MCF 10A (cell line): ENCODE measurements at regions not wholly inside any gene's neighbourhood (a gene's known extent, or its start where the extent isn't known, plus 50 kb on each side); places are given as distances from the start of the nearest gene placed in this dataset.

ENCODE experiments used
- BruUV-seq: library from RNA; stranded (reverse); fragments of 400-500 nt; replicated peaks from 2 replicates; lab custom pipeline; 2021; lab: Mats Ljungman, UMichigan
- CTCF ChIA-PET: fragments of 300-600 bp; sonication (Branson Sonifier 250); formaldehyde crosslinking; extraction: SDS; loops from one replicate; lab custom pipeline; 2021; ENCODE audit warnings: antibody characterized with exemption, inconsistent platforms; lab: Yijun Ruan, JAX
- POLR2A ChIA-PET: fragments of 300-600, 350-650 bp; sonication (Branson Sonifier 250); formaldehyde crosslinking; extraction: SDS; loops from one replicate; lab custom pipeline; 2020; ENCODE audit warnings: antibody characterized with exemption, inconsistent platforms; lab: Yijun Ruan, JAX
- DNase-seq: peaks from one replicate; pipeline ENCODE4 v3.0.0-alpha.2; 2018; ENCODE audit not compliant: unreplicated experiment
- H3K27ac Mint-ChIP-seq: one replicate; pipeline ENCODE4 v1.8.0; 2022; ENCODE audit warnings: mild to moderate bottlenecking, low read depth, mixed read lengths; ENCODE audit not compliant: unreplicated experiment
- H3K27me3 Mint-ChIP-seq: one replicate; pipeline ENCODE4 v1.8.0; 2022; ENCODE audit warnings: mixed read lengths; ENCODE audit not compliant: insufficient read depth, unreplicated experiment
- H3K36me3 Mint-ChIP-seq: one replicate; pipeline ENCODE4 v1.8.0; 2022; ENCODE audit warnings: mild to moderate bottlenecking, moderate library complexity, mixed read lengths; ENCODE audit not compliant: insufficient read depth, unreplicated experiment
- H3K4me1 Mint-ChIP-seq: one replicate; pipeline ENCODE4 v1.8.0; 2022; ENCODE audit warnings: mixed read lengths; ENCODE audit not compliant: insufficient read depth, unreplicated experiment
- H3K4me3 Mint-ChIP-seq: one replicate; pipeline ENCODE4 v1.8.0; 2022; ENCODE audit warnings: mild to moderate bottlenecking, moderate library complexity, mixed read lengths; ENCODE audit not compliant: unreplicated experiment
- H3K9me3 Mint-ChIP-seq: one replicate; pipeline ENCODE4 v1.8.0; 2022; ENCODE audit warnings: mixed read lengths; ENCODE audit not compliant: unreplicated experiment
- CTCF ChIP-seq: fragments of 200-600 bp; IDR thresholded peaks from one replicate; pipeline ENCODE4 v1.8.0; 2022; ENCODE audit warnings: antibody characterized with exemption, mild to moderate bottlenecking; ENCODE audit not compliant: unreplicated experiment
- intact Hi-C: fragments of 100-400 bp; cut with micrococcal nuclease; formaldehyde crosslinking; loops from 2 replicates; pipeline ENCODE4 v1.14.1; 2022

- H3K9me3 Mint-ChIP-seq = no peaks in the 10 kb centered on the region
- BruUV-seq = no TSS peak
These were observed 86.3 kb downstream of the HS3ST1 start for GRCh38 chr4:11342401-11342800.

DNA sequence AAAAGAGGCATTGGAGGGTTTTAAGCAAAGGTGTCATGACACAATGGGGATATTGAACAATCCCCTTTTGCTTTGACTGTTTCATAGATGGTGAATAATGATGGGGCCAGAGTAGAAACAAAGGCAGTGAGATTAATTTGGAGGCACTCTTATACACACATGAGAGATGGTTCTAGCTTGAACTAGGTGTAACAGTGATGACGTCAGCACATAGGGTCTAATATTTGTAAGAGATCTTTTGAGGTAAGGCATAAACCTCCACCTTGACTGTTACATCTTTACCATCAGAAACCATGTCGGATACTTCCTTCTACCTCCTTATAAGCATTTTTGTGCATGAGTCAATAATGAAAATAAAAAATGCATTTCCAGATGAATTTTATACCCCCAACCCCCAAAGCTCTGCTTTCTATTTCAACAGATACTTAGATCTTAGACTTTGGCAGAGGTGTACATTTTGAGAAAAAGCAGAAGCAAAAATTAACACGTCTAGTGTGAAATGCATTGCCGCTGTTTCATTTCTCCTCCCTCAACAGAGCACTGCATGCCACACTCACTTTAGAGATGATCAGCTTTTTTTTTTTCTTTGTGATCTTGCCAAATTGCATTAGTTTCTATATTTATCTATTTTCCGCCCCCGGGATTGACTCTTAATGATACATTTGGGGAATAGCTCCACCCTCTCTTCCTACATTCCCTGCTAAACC, 87.2 kb downstream of the HS3ST1 start:
- no peak for DNase-seq
- no TSS peak for BruUV-seq
- Mint-ChIP-seq H3K4me1 (no peaks in the 10 kb centered on the region), H3K27ac (no peak overlapping the region), H3K9me3 (no peaks in the 10 kb centered on the region), H3K36me3 (no peaks in the 10 kb centered on the region), H3K27me3 (no peaks in the 10 kb centered on the region), H3K4me3 (no peak overlapping the region)
- ChIA-PET CTCF (interaction anchor here (0.6 kb wide), 2 partner anchors 498 to 1501 kb away, joined by 3 to 5 read pairs; no protein-coding TSS in a partner anchor), POLR2A (no interaction called here)
- intact Hi-C loops = no loop called here
- no peak for TF ChIP-seq CTCF

More at GRCh38 chr4:11342401-11342800, 86.3 kb downstream of the HS3ST1 start:
- no peaks in the 10 kb centered on the region for H3K4me1 Mint-ChIP-seq
- CTCF ChIA-PET = interaction anchor here (0.6 kb wide), 1 partner anchor 1500 kb away, joined by 5 read pairs; no protein-coding TSS in a partner anchor
- H3K4me3 Mint-ChIP-seq = no peak overlapping the region
- intact Hi-C loops = no loop called here
- no peaks in the 10 kb centered on the region for H3K27me3 Mint-ChIP-seq
- H3K27ac Mint-ChIP-seq = no peak overlapping the region
- H3K36me3 Mint-ChIP-seq = no peaks in the 10 kb centered on the region
- DNase-seq = no peak
- POLR2A ChIA-PET = no interaction called here
- TF ChIP-seq CTCF = no peak

- ChIA-PET CTCF (interaction anchor here (0.6 to 0.7 kb wide), 2 partner anchors 26 to 787 kb away, joined by 3 read pairs; no protein-coding TSS in a partner anchor), POLR2A (interaction anchor here (0.6 kb wide), 1 partner anchor 359 kb away, joined by 4 read pairs; no protein-coding TSS in a partner anchor)
- no peaks in the 10 kb centered on the region for H3K27me3 Mint-ChIP-seq
- no peak for DNase-seq
- H3K27ac Mint-ChIP-seq = no peak overlapping the region
- H3K4me1 Mint-ChIP-seq = no peaks in the 10 kb centered on the region
- TF ChIP-seq CTCF = no peak
- H3K9me3 Mint-ChIP-seq = no peaks in the 10 kb centered on the region
- intact Hi-C loops = no loop called here
- H3K36me3 Mint-ChIP-seq = no peaks in the 10 kb centered on the region
- no peak overlapping the region for H3K4me3 Mint-ChIP-seq
- no TSS peak for BruUV-seq
These were observed 89.5 kb downstream of the HS3ST1 start for GRCh38 chr4:11338956-11339782.

DNA sequence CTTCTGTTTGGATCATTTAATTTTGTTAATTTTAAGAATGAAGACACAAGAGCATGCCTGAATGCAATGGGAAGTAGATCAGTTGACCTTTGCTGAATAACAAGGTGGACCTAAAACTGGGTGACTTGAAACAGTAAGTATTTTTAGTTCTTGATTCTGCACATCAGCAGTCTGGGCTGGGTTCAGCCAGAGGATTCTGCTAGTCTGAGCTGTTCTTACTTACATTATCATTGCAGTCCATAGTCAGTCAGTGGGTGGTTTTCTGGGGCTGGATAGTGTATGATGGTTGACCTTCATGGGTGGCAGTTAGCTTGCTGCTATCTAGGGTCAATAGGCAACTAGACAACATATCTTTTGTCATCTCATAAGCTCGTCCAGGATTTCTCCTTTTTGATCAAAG, 91.4 kb downstream of the HS3ST1 start:
- no TSS peak for BruUV-seq
- DNase-seq = no peak
- Mint-ChIP-seq H3K9me3 (no peaks in the 10 kb centered on the region), H3K4me3 (no peak overlapping the region), H3K36me3 (no peaks in the 10 kb centered on the region), H3K27ac (no peak overlapping the region), H3K27me3 (no peaks in the 10 kb centered on the region), H3K4me1 (no peaks in the 10 kb centered on the region)
- intact Hi-C loops = no loop called here
- TF ChIP-seq CTCF = no peak
- POLR2A ChIA-PET = no interaction called here
- CTCF ChIA-PET = interaction anchor here (0.5 kb wide), 1 partner anchor 462 kb away, joined by 5 read pairs; no protein-coding TSS in a partner anchor
